Islet of Langerhans (tissue), 1 donor: ENCODE measurements at regions not wholly inside any gene's neighbourhood (a gene's known extent, or its start where the extent isn't known, plus 50 kb on each side); places are given as distances from the start of the nearest gene placed in this dataset.

Experiments
- FAIRE-seq: peaks from one replicate; lab custom pipeline; 2011; peaks lifted over from hg19 to GRCh38; lab: Jason Lieb, UNC

DNA sequence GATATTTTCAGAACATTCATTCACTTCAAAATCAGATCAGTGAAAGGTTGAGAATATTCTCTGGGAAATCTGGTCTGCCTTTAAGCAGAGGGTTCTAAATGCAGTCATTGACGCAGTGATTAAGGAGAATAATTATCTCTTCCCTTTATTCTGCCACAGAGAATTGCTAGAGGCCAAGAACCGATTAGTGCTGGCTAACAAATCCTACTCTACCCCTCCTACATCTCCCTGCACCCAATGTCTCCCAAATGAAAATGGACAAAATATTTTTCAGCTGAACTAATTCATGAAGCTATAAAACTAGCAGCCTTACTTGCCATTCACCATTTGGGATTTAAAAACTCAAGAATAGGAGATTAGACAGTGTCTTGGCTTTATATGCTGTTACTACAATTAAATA is 185.5 kb upstream of the SOX9 start:
- FAIRE-seq, result no peak

- FAIRE-seq, result no peak
Observed at GRCh38 chr17:71936977-71937376, 183.8 kb upstream of the SOX9 start.

- no peak for FAIRE-seq
Observed at GRCh38 chr17:71937914-71938313, 182.9 kb upstream of the SOX9 start.

- no peak for FAIRE-seq
Observed at GRCh38 chr17:71938340-71939010, 182.3 kb upstream of the SOX9 start.

DNA sequence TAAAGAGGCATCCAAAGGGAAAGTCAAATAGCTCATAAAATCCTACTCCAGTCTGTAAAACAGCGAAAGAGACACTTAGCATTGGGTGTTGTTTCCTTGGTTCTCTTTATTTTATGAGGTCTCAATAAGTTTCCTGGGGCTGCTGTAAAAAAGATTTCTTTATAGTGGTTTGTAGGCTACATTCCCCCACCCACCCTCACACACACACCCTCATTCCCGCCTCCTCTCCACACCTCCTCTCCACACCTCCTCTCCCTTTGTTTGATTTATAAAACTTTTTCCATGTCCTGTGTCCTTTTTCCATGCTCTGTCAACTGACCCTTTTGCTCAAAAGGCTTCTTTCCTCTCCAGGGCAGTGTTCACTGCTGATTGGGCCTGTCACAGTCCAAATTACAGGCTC is 178.9 kb upstream of the SOX9 start:
- no peak for FAIRE-seq

DNA sequence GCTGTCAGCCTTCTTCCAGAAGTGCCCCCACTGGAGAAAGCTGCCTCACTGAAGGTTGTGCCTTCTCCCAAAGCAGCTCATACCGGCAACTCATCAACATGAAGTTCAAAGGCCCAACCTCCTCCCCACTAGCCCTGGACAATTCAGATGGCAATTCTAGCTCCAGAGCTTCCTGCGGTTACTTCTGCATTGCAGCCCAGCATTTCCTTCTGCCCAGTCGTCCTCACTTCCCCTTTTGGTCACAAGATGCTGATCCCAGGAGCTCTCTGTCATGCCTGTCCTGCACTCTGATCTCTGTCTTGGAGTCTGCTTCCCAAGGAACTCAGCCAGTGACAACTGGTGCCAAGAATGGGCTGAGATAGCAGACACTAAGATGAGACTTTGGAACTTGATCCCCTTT is 178.2 kb upstream of the SOX9 start:
- FAIRE-seq, result no peak

DNA sequence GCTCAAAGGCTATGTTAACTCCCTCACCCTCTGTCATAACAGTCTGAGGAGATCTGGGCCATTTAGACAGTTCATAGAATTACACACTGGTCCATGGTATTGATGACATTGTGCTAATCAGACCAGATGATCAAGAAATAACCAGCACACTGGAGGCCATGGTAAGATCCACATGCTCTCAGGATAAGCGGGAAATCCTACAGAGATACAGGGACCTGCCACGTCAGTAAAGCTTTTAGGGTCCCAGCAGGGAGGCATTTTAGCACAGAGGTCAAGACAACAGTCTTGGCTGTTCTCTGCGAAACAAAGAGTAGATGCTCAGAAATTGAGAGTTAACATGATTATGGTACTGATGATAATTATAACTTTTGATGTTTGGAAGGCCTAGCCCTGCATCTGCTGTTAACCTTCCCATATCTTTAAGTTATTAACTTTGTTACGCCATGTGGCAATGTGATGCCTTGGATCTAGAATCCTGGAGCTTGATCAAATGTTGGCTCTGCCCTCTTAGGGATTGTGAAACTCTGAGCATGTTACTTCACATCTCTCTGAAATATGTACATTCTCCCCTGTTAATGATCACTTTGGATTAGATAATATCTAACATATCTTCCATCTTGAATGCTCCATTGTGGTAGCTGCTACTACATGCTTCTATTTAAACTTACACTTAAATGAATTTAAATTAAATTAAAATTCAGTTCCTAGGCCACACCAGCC is 172.0 kb upstream of the SOX9 start:
- no peak for FAIRE-seq

DNA sequence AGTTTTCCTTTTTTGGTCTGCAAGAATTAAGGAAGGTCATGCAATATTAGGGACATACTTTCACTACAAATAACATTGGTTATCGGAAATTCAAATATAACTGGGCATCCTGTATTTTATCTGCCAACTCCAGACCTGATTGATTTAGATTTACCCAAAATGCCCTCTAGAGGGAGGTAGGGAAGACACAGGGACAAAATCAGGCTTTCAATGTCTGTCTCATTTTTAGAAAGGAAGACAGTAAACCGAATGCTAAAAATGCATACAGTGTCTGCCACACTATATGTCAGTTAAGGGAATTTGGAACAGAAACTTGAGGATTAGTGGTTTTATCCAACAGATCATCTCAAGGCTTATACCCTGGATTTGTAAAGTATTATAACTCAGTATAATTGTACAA is 161.7 kb upstream of the SOX9 start:
- FAIRE-seq, result peak; percentile 33

- FAIRE-seq, result no peak
Observed at GRCh38 chr17:71963351-71963750, 157.5 kb upstream of the SOX9 start.

DNA sequence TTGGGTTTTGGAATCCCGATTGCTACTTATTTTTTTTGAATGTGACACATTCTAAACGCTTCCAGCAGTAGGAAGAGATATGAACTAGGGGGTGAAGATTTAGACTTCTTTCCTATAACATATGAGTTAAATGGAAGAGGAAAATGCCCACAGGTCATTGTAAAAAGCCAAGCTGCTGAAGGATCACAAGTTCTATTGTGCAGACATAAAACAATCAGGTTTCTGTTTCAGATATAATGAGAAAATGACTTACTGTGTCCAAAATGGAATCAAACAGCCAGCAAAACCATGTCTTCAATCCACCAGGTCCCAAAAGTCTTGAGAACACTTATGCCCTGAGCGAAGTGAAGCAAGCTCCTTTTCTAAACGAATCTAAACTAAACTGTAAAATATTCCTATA is 157.0 kb upstream of the SOX9 start:
- no peak for FAIRE-seq

DNA sequence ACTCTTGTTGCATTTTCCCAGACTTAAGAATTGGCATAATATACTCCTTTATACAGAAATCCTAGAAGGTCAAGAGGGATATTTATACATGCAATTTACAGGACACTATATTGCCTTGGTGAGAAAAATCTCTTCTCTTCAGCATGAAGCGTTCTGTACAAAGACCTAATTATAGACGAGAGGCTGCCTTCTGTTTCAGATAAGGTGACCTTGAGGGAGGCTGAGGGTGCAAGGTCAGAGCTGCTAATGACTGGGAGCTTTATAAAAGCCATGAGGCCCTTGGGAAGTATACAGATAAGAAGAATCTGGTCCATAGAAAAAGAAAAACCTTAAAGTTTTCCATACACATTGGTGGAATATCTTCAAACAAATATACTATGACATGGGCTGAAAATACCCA is 156.3 kb upstream of the SOX9 start:
- FAIRE-seq, result no peak

GRCh38 chr17:71966055-71966454 is 154.8 kb upstream of the SOX9 start:
- FAIRE-seq, result no peak

- FAIRE-seq, result no peak
Observed at GRCh38 chr17:71966459-71967313, 154.1 kb upstream of the SOX9 start.

GRCh38 chr17:71969500-71969899 is 151.3 kb upstream of the SOX9 start:
- no peak for FAIRE-seq

- no peak for FAIRE-seq
Observed at GRCh38 chr17:71970312-71970711, 150.5 kb upstream of the SOX9 start.

GRCh38 chr17:71974051-71974450 is 146.8 kb upstream of the SOX9 start:
- FAIRE-seq, result no peak

DNA sequence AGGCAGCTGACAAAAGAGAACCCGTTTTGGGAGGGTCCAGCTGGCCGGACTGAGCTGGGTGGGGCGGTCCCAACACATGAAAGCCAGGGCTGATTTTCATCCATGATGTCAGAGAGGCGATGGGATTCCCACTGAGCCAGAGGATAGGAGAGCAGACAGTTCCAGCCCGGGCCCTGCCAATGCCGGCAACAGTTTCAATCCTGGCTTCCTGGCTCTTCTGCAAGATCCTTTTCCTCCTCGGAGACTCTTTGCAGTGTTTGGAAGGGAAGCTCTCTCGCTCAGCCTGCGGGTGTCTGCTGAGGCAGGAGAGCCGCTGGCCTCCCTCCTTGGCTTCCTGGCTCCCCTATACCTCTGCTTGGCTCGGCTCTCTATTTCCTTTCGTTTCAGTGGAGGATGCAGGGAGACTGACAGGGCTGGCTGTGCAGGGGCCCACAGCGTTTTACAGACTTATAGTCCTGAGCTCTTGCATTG is 145.5 kb upstream of the SOX9 start:
- no peak for FAIRE-seq

DNA sequence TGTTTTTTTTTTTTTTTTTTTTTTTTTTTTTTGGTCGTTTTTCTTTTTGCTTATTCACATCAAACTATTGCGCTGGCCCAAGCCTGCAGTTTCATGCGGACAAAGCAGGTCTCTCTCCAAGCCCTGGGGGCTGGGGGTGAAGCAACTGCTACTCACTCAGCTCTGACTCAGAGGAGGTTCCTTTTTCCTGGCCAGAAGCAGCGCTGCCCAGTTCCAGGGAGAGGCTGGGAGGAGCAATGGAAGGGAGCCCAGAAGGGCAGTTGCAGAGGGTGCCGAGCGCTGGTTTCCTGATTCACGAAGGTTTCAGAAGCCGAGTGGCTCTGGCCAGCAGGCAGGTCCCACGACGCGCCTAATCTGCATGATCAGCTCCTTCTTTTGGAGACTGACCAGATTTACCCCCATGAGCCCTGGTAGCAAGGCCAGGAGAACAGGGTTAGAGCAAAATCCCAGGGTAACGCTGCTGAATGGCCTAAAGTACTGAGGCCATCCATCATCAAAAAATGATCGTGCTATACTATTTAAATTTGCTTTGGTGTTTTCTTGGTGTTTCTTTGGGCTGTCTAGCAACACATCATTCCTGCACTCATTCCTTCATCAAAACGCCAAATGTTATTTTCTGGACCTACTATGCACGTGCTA is 144.7 kb upstream of the SOX9 start:
- no peak for FAIRE-seq

DNA sequence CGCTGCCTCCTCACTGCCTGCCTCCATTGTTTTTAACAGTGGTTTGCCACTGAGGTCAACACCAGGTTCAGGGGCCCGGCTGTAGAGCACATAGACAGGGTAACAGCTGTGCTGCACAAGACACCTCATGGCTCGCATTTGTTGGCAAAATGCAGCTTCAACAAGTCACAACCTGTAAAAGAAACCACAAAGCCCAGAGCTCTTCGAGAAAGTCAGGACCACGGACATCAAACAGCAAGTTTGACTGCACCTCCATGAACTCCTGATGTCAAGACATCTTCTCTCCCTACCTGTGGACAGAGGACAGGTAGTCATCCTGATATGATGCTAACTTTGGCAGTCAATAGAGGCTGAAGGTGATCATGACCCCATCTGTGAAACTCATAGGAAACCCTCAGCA is 142.4 kb upstream of the SOX9 start:
- no peak for FAIRE-seq

GRCh38 chr17:71980171-71980570 is 140.6 kb upstream of the SOX9 start:
- no peak for FAIRE-seq

DNA sequence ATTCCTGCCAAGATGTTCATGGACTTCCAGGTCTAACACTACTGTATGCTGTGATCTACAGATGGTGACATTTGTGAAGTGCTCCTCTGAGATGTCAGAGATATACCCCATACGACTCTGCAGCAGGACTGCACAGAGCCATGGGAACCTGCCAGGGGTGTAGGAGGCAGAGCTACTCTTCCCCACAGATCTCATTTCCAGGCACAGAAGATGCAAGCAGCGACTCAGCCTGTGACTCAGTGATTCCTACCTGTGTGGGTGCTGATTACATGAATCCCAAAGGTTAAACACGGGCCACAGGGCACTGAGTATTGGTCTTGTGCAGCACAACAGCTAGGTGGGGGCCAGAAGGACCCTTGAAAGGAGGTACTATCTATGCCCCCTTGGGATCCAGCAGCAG is 137.0 kb upstream of the SOX9 start:
- no peak for FAIRE-seq
